HepG2 (cell line): ENCODE measurements at regions not wholly inside any gene's neighbourhood (a gene's known extent, or its start where the extent isn't known, plus 50 kb on each side); places are given as distances from the start of the nearest gene placed in this dataset.

Source experiments
- ATAC-seq: fragments of 200-7000 bp; cut with Tn5 transposase; 3 replicates; pipeline ENCODE4 v1.9.1; 2020; ENCODE audit warnings: mild to moderate bottlenecking, moderate library complexity
- BruUV-seq: library from RNA; stranded (reverse); fragments of 400-500 nt; replicated peaks from 2 replicates; lab custom pipeline; 2021; lab: Mats Ljungman, UMichigan
- CTCF ChIA-PET: fragments of 300-600 bp; formaldehyde crosslinking; extraction: SDS; loops from one replicate; lab custom pipeline; 2021; ENCODE audit warnings: low total read pairs, inconsistent platforms, low intra/inter-chr PET ratio; lab: Yijun Ruan, JAX
- POLR2A ChIA-PET: fragments of 350-600 bp; sonication (Branson Sonifier 250); formaldehyde crosslinking; loops from one replicate; lab custom pipeline; 2020; ENCODE audit warnings: antibody characterized with exemption, inconsistent platforms; lab: Yijun Ruan, JAX
- DNase-seq: peaks from one replicate; pipeline ENCODE4 v3.0.0-alpha.2; 2015; ENCODE audit warnings: low spot score
- FAIRE-seq: peaks from 3 replicates; lab custom pipeline; 2011; peaks lifted over from hg19 to GRCh38; lab: Jason Lieb, UNC
- H2AFZ ChIP-seq: one replicate; pipeline ENCODE4 v1.6.1; 2011; ENCODE audit warnings: low read length, inconsistent platforms
- H3K27ac ChIP-seq: fragments of 300-600 bp; 3 replicates; pipeline ENCODE4 v1.8.0; 2011; ENCODE audit warnings: mixed run types, mild to moderate bottlenecking, mixed read lengths, low read length, inconsistent platforms; ENCODE audit not compliant: insufficient read depth; ENCODE audit errors: extremely low read length
- H3K27me3 ChIP-seq, 2 experiments: fragments of 200-600 bp in 1 of 2; 2 replicates in 1 of 2; 3 replicates in 1 of 2; pipeline versions ENCODE4 v1.6.0 to v1.8.0; 2011; ENCODE audit warnings: low read length in 2 of 2, mild to moderate bottlenecking in 2 of 2, moderate library complexity in 2 of 2, inconsistent platforms in 1 of 2; ENCODE audit not compliant: insufficient read depth in 2 of 2, control insufficient read depth in 1 of 2
- H3K36me3 ChIP-seq, 2 experiments: fragments of 200-600 bp in 1 of 2; replicated peaks in 1 of 2; 2 replicates in 1 of 2; 3 replicates in 1 of 2; pipeline versions ENCODE4 v1.5.1 to v1.8.0; 2011; ENCODE audit warnings: low read length in 2 of 2, inconsistent platforms in 1 of 2; ENCODE audit not compliant: insufficient read depth in 2 of 2, control insufficient read depth in 1 of 2
- H3K4me1 ChIP-seq: 2 replicates; pipeline ENCODE4 v1.5.1; 2012; ENCODE audit warnings: low read length, inconsistent platforms; ENCODE audit not compliant: insufficient read depth
- H3K4me2 ChIP-seq: 2 replicates; pipeline ENCODE4 v1.6.0; 2011; ENCODE audit warnings: low read depth, low read length, inconsistent platforms
- H3K4me3 ChIP-seq, 3 experiments: fragments of 200-600 bp in 1 of 3; sonication (generic), shearing (Covaris generic) in 1 of 3; replicated peaks in 1 of 3; 2 replicates each; pipeline ENCODE4 v1.5.1; 2011 to 2016; ENCODE audit warnings: low read length in 3 of 3, inconsistent platforms in 2 of 3, low read depth in 2 of 3, mild to moderate bottlenecking in 2 of 3, control low read depth in 1 of 3, mixed read lengths in 1 of 3; ENCODE audit not compliant: insufficient read depth in 1 of 3
- H3K79me2 ChIP-seq: one replicate; pipeline ENCODE4 v1.6.1; 2011; ENCODE audit warnings: low read length, inconsistent platforms; ENCODE audit not compliant: insufficient read depth
- H3K9ac ChIP-seq: 2 replicates; pipeline ENCODE4 v1.6.0; 2011; ENCODE audit warnings: mild to moderate bottlenecking, low read depth, low read length, inconsistent platforms; ENCODE audit not compliant: insufficient read depth
- H3K9me3 ChIP-seq: 2 replicates; pipeline ENCODE4 v1.5.1; 2012; ENCODE audit warnings: mild to moderate bottlenecking, low read length
- H4K20me1 ChIP-seq: 2 replicates; pipeline ENCODE4 v1.6.0; 2011; ENCODE audit warnings: inconsistent platforms, mild to moderate bottlenecking, low read length, moderate library complexity; ENCODE audit not compliant: insufficient read depth
- MAFK ChIP-seq, 2 experiments: IDR thresholded peaks in 1 of 2; conservative IDR thresholded peaks in 1 of 2; 2 replicates each; pipeline ENCODE4 v1.6.1; 2011; ENCODE audit warnings: improper control_type of control experiment in 2 of 2, low read length in 2 of 2
- RBM22 ChIP-seq: fragments of 200-400 bp; formaldehyde crosslinking; optimal IDR thresholded peaks from 2 replicates; pipeline ENCODE3; 2017; ENCODE audit warnings: mild to moderate bottlenecking, low read length, moderate library complexity
- SIN3A ChIP-seq: IDR thresholded peaks from 2 replicates; pipeline ENCODE4 v1.6.1; 2011; ENCODE audit warnings: low read depth, mild to moderate bottlenecking, control low read depth, low read length, borderline replicate concordance
- SP140L ChIP-seq: sonication (generic); formaldehyde crosslinking; IDR thresholded peaks from 2 replicates; pipeline ENCODE4 v1.4.0; 2020; ENCODE audit warnings: missing genetic modification reagents, borderline replicate concordance
- ZNF598 ChIP-seq: sonication (generic); formaldehyde crosslinking; IDR thresholded peaks from 2 replicates; pipeline ENCODE4 v1.5.1; 2020; ENCODE audit warnings: mild to moderate bottlenecking, missing genetic modification reagents, borderline replicate concordance
- WGBS: methylation state at CpG from one replicate; pipeline ENCODE4 v1.1.6; 2017; ENCODE audit warnings: low lambda C conversion rate; 5-methylcytosine and 5-hydroxymethylcytosine counted together
- in situ Hi-C: cut with HindIII; loops from 2 replicates; pipeline ENCODE4 v1.10.0; 2017; ENCODE audit warnings: low pct_unique_long_range_greater_than_20kb; ENCODE audit not compliant: extremely low pct_ligation_motif_present
- intact Hi-C: fragments of 100-400 bp; cut with micrococcal nuclease; formaldehyde crosslinking; loops from one replicate; pipeline ENCODE4 v1.10.0; 2022; ENCODE audit not compliant: unreplicated experiment
- TF ChIP-seq, protein P1 (sequence below): sonication (generic); formaldehyde crosslinking; IDR thresholded peaks from 2 replicates; pipeline ENCODE4 v1.5.1; 2020; ENCODE audit warnings: missing genetic modification reagents, mild to moderate bottlenecking, borderline replicate concordance

DNA sequence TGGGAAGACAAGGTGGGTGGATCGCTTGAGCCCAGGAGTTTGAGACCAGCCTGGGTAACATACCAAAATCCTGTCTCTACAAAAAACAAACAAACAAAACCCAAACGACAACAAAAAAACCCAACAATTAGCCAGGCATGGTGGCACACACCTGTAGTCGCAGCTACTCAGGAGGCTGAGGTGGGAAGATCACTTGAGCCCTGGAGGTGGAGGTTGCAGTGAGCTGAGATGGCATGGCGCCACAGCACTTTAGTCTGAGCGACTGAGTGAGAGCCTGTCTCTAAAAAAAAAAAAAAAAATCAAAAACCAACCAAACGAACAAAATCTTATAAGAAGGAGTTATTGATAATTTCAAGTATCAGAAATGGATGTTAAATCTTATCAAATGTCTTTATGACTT is 114.9 kb downstream of the CDH26 start (continued):
- TF ChIP-seq, protein P1, sequence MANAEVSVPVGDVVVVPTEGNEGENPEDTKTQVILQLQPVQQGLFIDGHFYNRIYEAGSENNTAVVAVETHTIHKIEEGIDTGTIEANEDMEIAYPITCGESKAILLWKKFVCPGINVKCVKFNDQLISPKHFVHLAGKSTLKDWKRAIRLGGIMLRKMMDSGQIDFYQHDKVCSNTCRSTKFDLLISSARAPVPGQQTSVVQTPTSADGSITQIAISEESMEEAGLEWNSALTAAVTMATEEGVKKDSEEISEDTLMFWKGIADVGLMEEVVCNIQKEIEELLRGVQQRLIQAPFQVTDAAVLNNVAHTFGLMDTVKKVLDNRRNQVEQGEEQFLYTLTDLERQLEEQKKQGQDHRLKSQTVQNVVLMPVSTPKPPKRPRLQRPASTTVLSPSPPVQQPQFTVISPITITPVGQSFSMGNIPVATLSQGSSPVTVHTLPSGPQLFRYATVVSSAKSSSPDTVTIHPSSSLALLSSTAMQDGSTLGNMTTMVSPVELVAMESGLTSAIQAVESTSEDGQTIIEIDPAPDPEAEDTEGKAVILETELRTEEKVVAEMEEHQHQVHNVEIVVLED = no peak
- TF ChIP-seq SP140L (CRISPR knock-in tag) = no peak
- no peak for TF ChIP-seq SIN3A
- TF ChIP-seq RBM22 = no peak

DNA sequence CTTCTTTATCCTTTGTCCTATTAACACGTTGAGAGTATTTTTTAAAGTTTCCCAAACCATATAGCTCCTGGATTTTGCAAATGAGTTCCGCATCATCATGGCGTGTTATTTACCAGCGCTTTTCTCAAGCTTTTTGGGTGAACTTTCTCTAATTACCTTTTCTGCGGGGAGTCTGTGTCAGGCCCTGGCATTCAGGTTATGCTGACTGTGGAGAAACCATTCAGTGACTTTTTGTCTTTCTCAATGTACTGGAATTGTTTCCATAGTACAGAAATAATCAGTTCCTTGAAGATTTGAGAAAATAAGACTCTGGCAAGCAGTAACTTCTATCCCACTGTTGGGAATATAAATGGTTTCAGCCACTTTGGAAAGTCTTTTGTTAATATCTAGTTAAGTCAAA is 115.3 kb downstream of the CDH26 start:
- Histone ChIP-seq H3K4me3 (no peak overlapping the region), H3K36me3 (no peaks in the 10 kb centered on the region), H3K27me3 (peaks cover 2 to 10% of the 10 kb centered on the region in 2 experiments; a peak in 2 of 5 replicates), H3K27ac (no peak overlapping the region), H2AFZ (no peak overlapping the region), H3K79me2 (no peaks in the 10 kb centered on the region), H3K4me2 (no peak overlapping the region), H3K9me3 (peaks cover 11% of the 10 kb centered on the region)
- ATAC-seq (no peak), FAIRE-seq (no peak)
- in situ Hi-C loops = loop anchor here (25.0 kb wide), 1 partner anchor 1814 kb away; no protein-coding TSS in a partner anchor
- 14% methylated on average over 4 of the region's 5 CpGs for WGBS
- TF ChIP-seq ZNF598 (CRISPR knock-in tag) = no peak
- peak; percentile 67 to 70 for TF ChIP-seq MAFK (conservative IDR thresholded peaks at IDR 0.05 in 1 of 2, IDR thresholded peaks at IDR 0.05 in 1 of 2; ENCODE audit: low read length in 2 of 2)
- TF ChIP-seq, all 625 proteins: peak for 1
- ChIA-PET POLR2A (no interaction called here), CTCF (no interaction called here)
- no peak for DNase-seq
- Histone ChIP-seq H3K4me1 (no peaks in the 10 kb centered on the region), H3K9ac (no peak overlapping the region), H4K20me1 (no peaks in the 10 kb centered on the region)
- intact Hi-C loops = no loop called here
- BruUV-seq = no TSS peak
